HepG2 (cell line): ENCODE measurements at regions not wholly inside any gene's neighbourhood (a gene's known extent, or its start where the extent isn't known, plus 50 kb on each side); places are given as distances from the start of the nearest gene placed in this dataset.

Experiments
- ATAC-seq: fragments of 200-7000 bp; cut with Tn5 transposase; 3 replicates; pipeline ENCODE4 v1.9.1; 2020; ENCODE audit warnings: mild to moderate bottlenecking, moderate library complexity
- BruUV-seq: library from RNA; stranded (reverse); fragments of 400-500 nt; replicated peaks from 2 replicates; lab custom pipeline; 2021; lab: Mats Ljungman, UMichigan
- CTCF ChIA-PET: fragments of 300-600 bp; formaldehyde crosslinking; extraction: SDS; loops from one replicate; lab custom pipeline; 2021; ENCODE audit warnings: low total read pairs, inconsistent platforms, low intra/inter-chr PET ratio; lab: Yijun Ruan, JAX
- POLR2A ChIA-PET: fragments of 350-600 bp; sonication (Branson Sonifier 250); formaldehyde crosslinking; loops from one replicate; lab custom pipeline; 2020; ENCODE audit warnings: antibody characterized with exemption, inconsistent platforms; lab: Yijun Ruan, JAX
- DNase-seq: peaks from one replicate; pipeline ENCODE4 v3.0.0-alpha.2; 2015; ENCODE audit warnings: low spot score
- FAIRE-seq: peaks from 3 replicates; lab custom pipeline; 2011; peaks lifted over from hg19 to GRCh38; lab: Jason Lieb, UNC
- H2AFZ ChIP-seq: one replicate; pipeline ENCODE4 v1.6.1; 2011; ENCODE audit warnings: low read length, inconsistent platforms
- H3K27ac ChIP-seq: fragments of 300-600 bp; 3 replicates; pipeline ENCODE4 v1.8.0; 2011; ENCODE audit warnings: mixed run types, mild to moderate bottlenecking, mixed read lengths, low read length, inconsistent platforms; ENCODE audit not compliant: insufficient read depth; ENCODE audit errors: extremely low read length
- H3K27me3 ChIP-seq, 2 experiments: fragments of 200-600 bp in 1 of 2; 2 replicates in 1 of 2; 3 replicates in 1 of 2; pipeline versions ENCODE4 v1.6.0 to v1.8.0; 2011; ENCODE audit warnings: low read length in 2 of 2, mild to moderate bottlenecking in 2 of 2, moderate library complexity in 2 of 2, inconsistent platforms in 1 of 2; ENCODE audit not compliant: insufficient read depth in 2 of 2, control insufficient read depth in 1 of 2
- H3K36me3 ChIP-seq, 2 experiments: fragments of 200-600 bp in 1 of 2; replicated peaks in 1 of 2; 2 replicates in 1 of 2; 3 replicates in 1 of 2; pipeline versions ENCODE4 v1.5.1 to v1.8.0; 2011; ENCODE audit warnings: low read length in 2 of 2, inconsistent platforms in 1 of 2; ENCODE audit not compliant: insufficient read depth in 2 of 2, control insufficient read depth in 1 of 2
- H3K4me1 ChIP-seq: 2 replicates; pipeline ENCODE4 v1.5.1; 2012; ENCODE audit warnings: low read length, inconsistent platforms; ENCODE audit not compliant: insufficient read depth
- H3K4me2 ChIP-seq: 2 replicates; pipeline ENCODE4 v1.6.0; 2011; ENCODE audit warnings: low read depth, low read length, inconsistent platforms
- H3K4me3 ChIP-seq, 3 experiments: fragments of 200-600 bp in 1 of 3; sonication (generic), shearing (Covaris generic) in 1 of 3; replicated peaks in 1 of 3; 2 replicates each; pipeline ENCODE4 v1.5.1; 2011 to 2016; ENCODE audit warnings: low read length in 3 of 3, inconsistent platforms in 2 of 3, low read depth in 2 of 3, mild to moderate bottlenecking in 2 of 3, control low read depth in 1 of 3, mixed read lengths in 1 of 3; ENCODE audit not compliant: insufficient read depth in 1 of 3
- H3K79me2 ChIP-seq: one replicate; pipeline ENCODE4 v1.6.1; 2011; ENCODE audit warnings: low read length, inconsistent platforms; ENCODE audit not compliant: insufficient read depth
- H3K9ac ChIP-seq: 2 replicates; pipeline ENCODE4 v1.6.0; 2011; ENCODE audit warnings: mild to moderate bottlenecking, low read depth, low read length, inconsistent platforms; ENCODE audit not compliant: insufficient read depth
- H3K9me3 ChIP-seq: 2 replicates; pipeline ENCODE4 v1.5.1; 2012; ENCODE audit warnings: mild to moderate bottlenecking, low read length
- H4K20me1 ChIP-seq: 2 replicates; pipeline ENCODE4 v1.6.0; 2011; ENCODE audit warnings: inconsistent platforms, mild to moderate bottlenecking, low read length, moderate library complexity; ENCODE audit not compliant: insufficient read depth
- CTCF ChIP-seq: sonication (generic); formaldehyde crosslinking; IDR thresholded peaks from 2 replicates; pipeline ENCODE4 v1.5.0; 2020; ENCODE audit warnings: mild to moderate bottlenecking, missing genetic modification reagents, moderate library complexity
- JUN ChIP-seq: sonication (generic); formaldehyde crosslinking; IDR thresholded peaks from 2 replicates; pipeline ENCODE4 v1.4.0; 2020; ENCODE audit warnings: mild to moderate bottlenecking, missing genetic modification reagents
- MNT ChIP-seq: fragments of 450-650 bp; IDR thresholded peaks from 2 replicates; pipeline ENCODE4 v1.6.1; 2016
- STAG1 ChIP-seq: sonication (generic); formaldehyde crosslinking; IDR thresholded peaks from 2 replicates; pipeline ENCODE4 v1.4.0; 2020; ENCODE audit warnings: missing genetic modification reagents
- ZNF460 ChIP-seq: sonication (generic); formaldehyde crosslinking; IDR thresholded peaks from 2 replicates; pipeline ENCODE4 v1.5.1; 2020; ENCODE audit warnings: missing genetic modification reagents, mild to moderate bottlenecking, borderline replicate concordance
- WGBS: methylation state at CpG from one replicate; pipeline ENCODE4 v1.1.6; 2017; ENCODE audit warnings: low lambda C conversion rate; 5-methylcytosine and 5-hydroxymethylcytosine counted together
- in situ Hi-C: cut with HindIII; loops from 2 replicates; pipeline ENCODE4 v1.10.0; 2017; ENCODE audit warnings: low pct_unique_long_range_greater_than_20kb; ENCODE audit not compliant: extremely low pct_ligation_motif_present
- intact Hi-C: fragments of 100-400 bp; cut with micrococcal nuclease; formaldehyde crosslinking; loops from one replicate; pipeline ENCODE4 v1.10.0; 2022; ENCODE audit not compliant: unreplicated experiment

- Histone ChIP-seq H3K9ac (no peak overlapping the region), H3K36me3 (no peaks in the 10 kb centered on the region), H2AFZ (no peak overlapping the region), H3K4me2 (no peak overlapping the region), H3K27ac (no peak overlapping the region), H3K9me3 (no peaks in the 10 kb centered on the region), H3K27me3 (no peaks in the 10 kb centered on the region), H3K4me1 (no peaks in the 10 kb centered on the region), H3K79me2 (no peaks in the 10 kb centered on the region), H3K4me3 (no peak overlapping the region), H4K20me1 (no peaks in the 10 kb centered on the region)
- DNase-seq (peak; percentile 5), FAIRE-seq (no peak), ATAC-seq (no peak)
- POLR2A ChIA-PET, result no interaction called here
- TF ChIP-seq STAG1 (peak; percentile 53), JUN (CRISPR knock-in tag) (no peak), CTCF (CRISPR knock-in tag) (peak; percentile 33)
- WGBS, result 0% methylated on average over 2 of the region's 2 CpGs
- in situ Hi-C loops, result loop anchor here (25.0 kb wide), 1 partner anchor 1132 kb away; the partner anchor contains the start of gene POU3F2
- BruUV-seq, result no TSS peak
- intact Hi-C loops, result loop anchor here (1.0 kb wide), 1 partner anchor 274 kb away; no protein-coding TSS in a partner anchor
- CTCF ChIA-PET, result no interaction called here
Measured at GRCh38 chr6:97705568-97705967, 422.6 kb upstream of the MMS22L start.

GRCh38 chr6:97712751-97713150 is 429.7 kb upstream of the MMS22L start:
- H3K27me3 ChIP-seq, result no peaks in the 10 kb centered on the region
- no peak for ATAC-seq
- no peak for FAIRE-seq
- TF ChIP-seq ZNF460 (CRISPR knock-in tag) (no peak), MNT (0 out of 2 replicates have a peak, but pooled peaks have one; percentile 11)
- TF ChIP-seq, all 625 proteins: peak for 1
- H3K36me3 ChIP-seq, result no peaks in the 10 kb centered on the region
- no peaks in the 10 kb centered on the region for H4K20me1 ChIP-seq
- H3K9ac ChIP-seq, result no peak overlapping the region
- BruUV-seq, result no TSS peak
- H3K4me2 ChIP-seq, result no peak overlapping the region
- no peaks in the 10 kb centered on the region for H3K4me1 ChIP-seq
- no peak overlapping the region for H2AFZ ChIP-seq
- intact Hi-C loops, result no loop called here
- H3K4me3 ChIP-seq, result no peak overlapping the region
- CTCF ChIA-PET, result no interaction called here
- H3K9me3 ChIP-seq, result no peaks in the 10 kb centered on the region
- no peaks in the 10 kb centered on the region for H3K79me2 ChIP-seq
- WGBS, result 2% methylated on average over 4 of the region's 4 CpGs
- in situ Hi-C loops, result loop anchor here (25.0 kb wide), 1 partner anchor 1125 kb away; the partner anchor contains the start of gene POU3F2
- H3K27ac ChIP-seq, result no peak overlapping the region
- DNase-seq, result no peak
- POLR2A ChIA-PET, result no interaction called here
